ENCODE measurements at regions not wholly inside any gene's neighbourhood (a gene's known extent, or its start where the extent isn't known, plus 50 kb on each side); places are given as distances from the start of the nearest gene placed in this dataset.

DNA sequence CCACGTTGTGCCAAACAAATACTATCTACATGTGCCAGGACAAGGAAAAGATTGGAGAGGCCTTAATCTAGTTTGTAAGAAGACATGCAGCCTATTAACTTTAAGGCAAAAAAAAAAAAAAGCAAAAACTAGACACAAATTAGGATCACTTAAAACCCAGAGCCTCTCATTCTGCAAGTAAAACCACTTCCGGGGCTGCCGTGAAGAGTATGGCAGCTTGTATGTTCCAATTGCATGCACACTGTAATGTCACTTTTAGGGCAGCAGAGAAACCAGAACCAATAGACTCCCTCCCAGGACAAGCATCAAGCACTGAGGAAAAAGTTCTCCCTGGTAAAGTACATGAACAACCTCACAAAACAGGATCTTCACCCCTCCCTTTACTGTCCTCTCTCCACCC lies 70.6 kb downstream of the RSL24D1 start:
- no peak for TF ChIP-seq POLR2A (IDR thresholded peaks at IDR 0.05)
- TF ChIP-seq, protein P1, sequence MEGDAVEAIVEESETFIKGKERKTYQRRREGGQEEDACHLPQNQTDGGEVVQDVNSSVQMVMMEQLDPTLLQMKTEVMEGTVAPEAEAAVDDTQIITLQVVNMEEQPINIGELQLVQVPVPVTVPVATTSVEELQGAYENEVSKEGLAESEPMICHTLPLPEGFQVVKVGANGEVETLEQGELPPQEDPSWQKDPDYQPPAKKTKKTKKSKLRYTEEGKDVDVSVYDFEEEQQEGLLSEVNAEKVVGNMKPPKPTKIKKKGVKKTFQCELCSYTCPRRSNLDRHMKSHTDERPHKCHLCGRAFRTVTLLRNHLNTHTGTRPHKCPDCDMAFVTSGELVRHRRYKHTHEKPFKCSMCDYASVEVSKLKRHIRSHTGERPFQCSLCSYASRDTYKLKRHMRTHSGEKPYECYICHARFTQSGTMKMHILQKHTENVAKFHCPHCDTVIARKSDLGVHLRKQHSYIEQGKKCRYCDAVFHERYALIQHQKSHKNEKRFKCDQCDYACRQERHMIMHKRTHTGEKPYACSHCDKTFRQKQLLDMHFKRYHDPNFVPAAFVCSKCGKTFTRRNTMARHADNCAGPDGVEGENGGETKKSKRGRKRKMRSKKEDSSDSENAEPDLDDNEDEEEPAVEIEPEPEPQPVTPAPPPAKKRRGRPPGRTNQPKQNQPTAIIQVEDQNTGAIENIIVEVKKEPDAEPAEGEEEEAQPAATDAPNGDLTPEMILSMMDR (IDR thresholded peaks at IDR 0.05): no peak
- DNase-seq (ENCODE audit: low spot score in 2 of 2): no peak
- intact Hi-C loops (cut with DNase I; ENCODE audit: low total_unique reads): no loop called here
- no peak overlapping the region for H3K4me3 ChIP-seq (ENCODE audit: low read depth, poor library complexity, severe bottlenecking)
- WGBS, 2 donors: 87 to 91% methylated on average over 3 of the region's 3 CpGs

DNA sequence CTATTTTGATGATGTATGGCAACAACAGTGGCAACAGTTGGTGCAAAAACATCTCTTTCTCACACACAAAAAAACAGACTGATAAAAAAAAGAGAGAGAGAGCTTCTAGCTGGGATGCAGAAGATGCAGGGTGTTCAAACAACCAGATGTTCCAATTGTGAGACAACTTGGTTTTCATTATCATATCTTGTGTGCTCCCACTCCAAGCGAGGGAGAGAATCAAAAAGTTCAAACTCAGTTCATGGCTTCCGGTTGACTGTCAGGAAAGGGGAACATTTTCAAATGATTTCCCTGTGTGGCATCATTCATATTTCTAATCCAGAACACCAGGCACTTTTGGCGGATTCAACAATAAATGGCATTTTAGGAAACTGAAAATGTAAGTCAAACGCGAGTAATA lies 72.1 kb downstream of the RSL24D1 start:
- H3K4me3 ChIP-seq (ENCODE audit: low read depth, poor library complexity, severe bottlenecking): no peak overlapping the region
- DNase-seq (ENCODE audit: low spot score in 2 of 2): no peak
- 64 to 68% methylated on average over 5 of the region's 5 CpGs for WGBS, 2 donors
- TF ChIP-seq POLR2A (IDR thresholded peaks at IDR 0.05): no peak
- TF ChIP-seq, protein P1 (IDR thresholded peaks at IDR 0.05): no peak
- intact Hi-C loops (cut with DNase I; ENCODE audit: low total_unique reads): no loop called here

DNA sequence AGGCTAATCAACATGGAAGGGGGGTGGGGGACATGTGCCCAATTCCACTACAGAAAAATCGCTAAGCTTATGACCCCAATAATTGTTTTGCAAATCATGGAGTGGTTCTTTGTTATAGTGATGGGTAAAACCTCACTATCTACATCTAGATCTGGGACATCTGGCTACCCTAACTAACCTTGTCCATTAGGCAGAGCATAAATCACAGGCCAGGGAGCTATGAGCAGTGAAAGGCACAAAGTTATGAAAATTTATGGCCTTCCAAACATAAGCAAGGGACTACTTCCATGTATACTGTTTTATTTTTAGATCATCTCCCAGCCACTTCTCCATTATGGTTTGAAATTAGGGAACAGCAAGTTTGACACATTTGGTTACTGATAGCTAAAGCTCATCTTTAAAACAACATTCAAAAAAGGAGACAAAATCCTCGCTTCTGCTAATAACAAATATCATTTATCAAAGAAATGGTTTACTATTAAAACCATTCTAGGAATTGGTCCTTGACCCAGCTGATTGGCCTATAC lies 78.3 kb downstream of the RSL24D1 start:
- intact Hi-C loops (cut with DNase I; ENCODE audit: low total_unique reads): no loop called here
- H3K4me3 ChIP-seq (ENCODE audit: low read depth, poor library complexity, severe bottlenecking): no peak overlapping the region
- DNase-seq (ENCODE audit: low spot score in 2 of 2): no peak
- 70 to 78% methylated on average over 2 of the region's 2 CpGs for WGBS, 2 donors
- TF ChIP-seq, protein P1 (IDR thresholded peaks at IDR 0.05): no peak
- no peak for TF ChIP-seq POLR2A (IDR thresholded peaks at IDR 0.05)

DNA sequence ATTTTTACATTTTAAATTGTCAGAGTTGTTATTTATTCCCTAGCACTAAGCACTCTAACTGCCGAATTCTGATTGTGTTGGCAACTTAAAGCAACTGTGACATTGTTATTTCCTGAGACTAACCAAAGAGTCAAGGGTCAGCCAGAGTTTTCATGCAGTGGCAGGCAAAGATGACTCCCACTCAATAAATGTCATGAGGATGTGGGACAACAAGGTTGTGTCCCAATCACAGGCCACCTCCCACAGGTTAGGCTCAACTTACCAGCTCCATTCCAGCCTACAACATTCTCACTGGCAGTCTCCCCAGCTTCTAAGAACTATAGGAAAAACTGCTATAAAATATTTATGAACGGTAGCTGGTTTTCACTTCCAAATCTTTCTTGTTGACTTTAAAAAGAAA lies 80.1 kb downstream of the RSL24D1 start:
- 50 to 56% methylated on average over 2 of the region's 2 CpGs for WGBS, 2 donors
- no peak for DNase-seq (ENCODE audit: low spot score in 2 of 2)
- intact Hi-C loops (cut with DNase I; ENCODE audit: low total_unique reads): no loop called here
- no peak overlapping the region for H3K4me3 ChIP-seq (ENCODE audit: low read depth, poor library complexity, severe bottlenecking)
- TF ChIP-seq POLR2A (IDR thresholded peaks at IDR 0.05): no peak

DNA sequence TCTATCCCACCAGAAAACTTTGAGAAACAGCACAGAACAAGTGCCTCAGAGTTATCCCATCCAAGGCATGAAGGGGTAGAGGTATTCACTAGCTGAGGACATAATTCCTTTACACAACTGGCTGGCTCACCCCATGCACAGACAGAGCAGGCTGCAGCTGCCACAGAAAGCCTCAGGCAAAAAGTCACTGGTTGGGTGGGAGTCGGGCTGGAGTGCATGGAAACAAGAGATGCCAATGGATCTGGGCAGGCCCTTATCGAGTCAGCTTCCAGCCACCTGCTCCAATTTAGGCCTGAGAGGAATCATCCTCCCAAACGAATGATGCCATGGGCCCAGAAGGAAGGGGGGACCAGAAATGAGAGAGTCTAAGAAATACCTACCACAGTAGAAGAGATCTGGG lies 83.0 kb downstream of the RSL24D1 start:
- DNase-seq (ENCODE audit: low spot score in 2 of 2): no peak
- H3K4me3 ChIP-seq (ENCODE audit: low read depth, poor library complexity, severe bottlenecking): no peak overlapping the region
- WGBS, 2 donors: 50 to 56% methylated on average over 3 of the region's 3 CpGs
- TF ChIP-seq, protein P1 (IDR thresholded peaks at IDR 0.05): no peak
- TF ChIP-seq POLR2A (IDR thresholded peaks at IDR 0.05): no peak
- intact Hi-C loops (cut with DNase I; ENCODE audit: low total_unique reads): no loop called here

DNA sequence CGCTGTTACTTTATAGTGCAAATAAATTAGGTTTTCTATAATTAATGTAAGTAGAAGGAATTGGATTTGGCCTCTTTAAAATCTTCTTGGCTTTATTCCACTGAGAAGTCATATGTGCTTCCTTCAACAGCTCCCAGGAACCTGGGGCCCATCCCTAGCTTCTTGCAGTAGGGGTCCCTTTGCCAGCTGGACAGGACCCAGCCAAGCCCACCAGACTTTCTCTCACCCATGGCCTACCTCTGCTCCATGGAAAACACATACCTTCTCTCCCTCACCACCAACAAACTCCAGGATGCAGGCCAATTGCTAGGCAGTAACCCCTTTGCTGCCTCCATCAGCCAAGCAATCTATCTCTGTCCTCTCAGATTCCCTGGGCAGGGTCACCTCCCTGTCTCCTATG lies 84.0 kb downstream of the RSL24D1 start:
- intact Hi-C loops (cut with DNase I; ENCODE audit: low total_unique reads): no loop called here
- TF ChIP-seq, protein P1 (IDR thresholded peaks at IDR 0.05): no peak
- no peak for TF ChIP-seq POLR2A (IDR thresholded peaks at IDR 0.05)
- H3K4me3 ChIP-seq (ENCODE audit: low read depth, poor library complexity, severe bottlenecking): no peak overlapping the region
- no peak for DNase-seq (ENCODE audit: low spot score in 2 of 2)
- whole genome bisulfite sequencing, 2 donors: 50 to 61% methylated on average over 1 of the region's 1 CpG

All from lower leg skin (tissue), 4 donors.